GM12878 (cell line): ENCODE measurements at regions not wholly inside any gene's neighbourhood (a gene's known extent, or its start where the extent isn't known, plus 50 kb on each side); places are given as distances from the start of the nearest gene placed in this dataset.

Experiments used
- BCL11A ChIP-seq: IDR thresholded peaks from 2 replicates; pipeline ENCODE4 v1.6.1; 2011; ENCODE audit warnings: low read depth, low read length
- CREB1 ChIP-seq: IDR thresholded peaks from 2 replicates; pipeline ENCODE4 v1.6.1; 2012; ENCODE audit warnings: low read depth, mild to moderate bottlenecking, inconsistent platforms
- EED ChIP-seq: sonication (generic); IDR thresholded peaks from 2 replicates; pipeline ENCODE4 v1.6.1; 2016; ENCODE audit warnings: antibody characterized with exemption, low read depth
- NR2F1 ChIP-seq: fragments of 450-650 bp; conservative IDR thresholded peaks from 2 replicates; pipeline ENCODE4 v1.6.1; 2017; ENCODE audit warnings: mild to moderate bottlenecking
- PML ChIP-seq: IDR thresholded peaks from 2 replicates; pipeline ENCODE4 v1.6.1; 2012; ENCODE audit warnings: low read length, inconsistent platforms
- SMARCA5 ChIP-seq: fragments of 450-650 bp; IDR thresholded peaks from 2 replicates; pipeline ENCODE4 v1.6.1; 2017; ENCODE audit warnings: mild to moderate bottlenecking
- SRF ChIP-seq, 2 experiments: IDR thresholded peaks; 2 replicates each; pipeline ENCODE4 v1.6.1; 2011; ENCODE audit warnings: low read depth in 2 of 2, low read length in 2 of 2, mild to moderate bottlenecking in 1 of 2, moderate library complexity in 1 of 2
- STAT3 ChIP-seq: IDR thresholded peaks from 2 replicates; pipeline ENCODE4 v1.6.1; 2011; ENCODE audit warnings: low read depth, low read length, improper control_type of control experiment
- ZNF274 ChIP-seq: IDR thresholded peaks from one replicate; pipeline ENCODE4 v1.8.0; 2011; ENCODE audit not compliant: insufficient read length, insufficient read depth
- TF ChIP-seq, protein P1 (sequence below): IDR thresholded peaks from 2 replicates; pipeline ENCODE4 v1.6.1; 2012; ENCODE audit warnings: improper control_type of control experiment, low read depth, low read length; ENCODE audit not compliant: insufficient replicate concordance
- TF ChIP-seq, protein P2 (sequence below): fragments of 450-650 bp; conservative IDR thresholded peaks from 2 replicates; pipeline ENCODE4 v1.6.1; 2017; ENCODE audit warnings: mild to moderate bottlenecking, moderate library complexity
- TF ChIP-seq, protein P3 (sequence below): fragments of 450-650 bp; IDR thresholded peaks from 2 replicates; pipeline ENCODE4 v1.6.1; 2017; ENCODE audit warnings: mild to moderate bottlenecking, moderate library complexity
- TF ChIP-seq, protein P4 (sequence below): fragments of 450-650 bp; IDR thresholded peaks from 2 replicates; pipeline ENCODE4 v1.6.1; 2017; ENCODE audit warnings: mild to moderate bottlenecking, moderate library complexity
- TF ChIP-seq, protein P5 (sequence below): IDR thresholded peaks from 2 replicates; pipeline ENCODE4 v1.6.1; 2012; ENCODE audit warnings: low read length, inconsistent platforms

DNA sequence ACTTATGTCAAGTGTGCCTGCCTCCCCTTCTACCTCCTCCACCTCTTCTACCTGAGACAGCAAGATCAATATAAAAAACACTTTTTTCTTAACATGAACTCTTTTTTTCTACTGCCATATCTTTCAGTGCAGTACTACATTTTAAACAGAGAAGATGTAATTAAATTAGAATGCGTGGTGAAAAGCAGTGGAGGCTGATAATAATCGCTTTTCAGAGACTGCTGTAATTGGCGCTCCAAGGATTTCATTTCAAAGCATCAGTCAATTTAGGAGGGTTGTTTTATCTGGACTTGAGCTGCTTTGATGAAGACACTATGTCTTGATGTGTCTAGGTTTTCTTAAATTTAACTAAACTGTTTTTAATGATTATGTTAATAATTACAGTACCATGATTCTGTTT is 85.3 kb upstream of the CRBN start (continued):
- TF ChIP-seq, protein P1, sequence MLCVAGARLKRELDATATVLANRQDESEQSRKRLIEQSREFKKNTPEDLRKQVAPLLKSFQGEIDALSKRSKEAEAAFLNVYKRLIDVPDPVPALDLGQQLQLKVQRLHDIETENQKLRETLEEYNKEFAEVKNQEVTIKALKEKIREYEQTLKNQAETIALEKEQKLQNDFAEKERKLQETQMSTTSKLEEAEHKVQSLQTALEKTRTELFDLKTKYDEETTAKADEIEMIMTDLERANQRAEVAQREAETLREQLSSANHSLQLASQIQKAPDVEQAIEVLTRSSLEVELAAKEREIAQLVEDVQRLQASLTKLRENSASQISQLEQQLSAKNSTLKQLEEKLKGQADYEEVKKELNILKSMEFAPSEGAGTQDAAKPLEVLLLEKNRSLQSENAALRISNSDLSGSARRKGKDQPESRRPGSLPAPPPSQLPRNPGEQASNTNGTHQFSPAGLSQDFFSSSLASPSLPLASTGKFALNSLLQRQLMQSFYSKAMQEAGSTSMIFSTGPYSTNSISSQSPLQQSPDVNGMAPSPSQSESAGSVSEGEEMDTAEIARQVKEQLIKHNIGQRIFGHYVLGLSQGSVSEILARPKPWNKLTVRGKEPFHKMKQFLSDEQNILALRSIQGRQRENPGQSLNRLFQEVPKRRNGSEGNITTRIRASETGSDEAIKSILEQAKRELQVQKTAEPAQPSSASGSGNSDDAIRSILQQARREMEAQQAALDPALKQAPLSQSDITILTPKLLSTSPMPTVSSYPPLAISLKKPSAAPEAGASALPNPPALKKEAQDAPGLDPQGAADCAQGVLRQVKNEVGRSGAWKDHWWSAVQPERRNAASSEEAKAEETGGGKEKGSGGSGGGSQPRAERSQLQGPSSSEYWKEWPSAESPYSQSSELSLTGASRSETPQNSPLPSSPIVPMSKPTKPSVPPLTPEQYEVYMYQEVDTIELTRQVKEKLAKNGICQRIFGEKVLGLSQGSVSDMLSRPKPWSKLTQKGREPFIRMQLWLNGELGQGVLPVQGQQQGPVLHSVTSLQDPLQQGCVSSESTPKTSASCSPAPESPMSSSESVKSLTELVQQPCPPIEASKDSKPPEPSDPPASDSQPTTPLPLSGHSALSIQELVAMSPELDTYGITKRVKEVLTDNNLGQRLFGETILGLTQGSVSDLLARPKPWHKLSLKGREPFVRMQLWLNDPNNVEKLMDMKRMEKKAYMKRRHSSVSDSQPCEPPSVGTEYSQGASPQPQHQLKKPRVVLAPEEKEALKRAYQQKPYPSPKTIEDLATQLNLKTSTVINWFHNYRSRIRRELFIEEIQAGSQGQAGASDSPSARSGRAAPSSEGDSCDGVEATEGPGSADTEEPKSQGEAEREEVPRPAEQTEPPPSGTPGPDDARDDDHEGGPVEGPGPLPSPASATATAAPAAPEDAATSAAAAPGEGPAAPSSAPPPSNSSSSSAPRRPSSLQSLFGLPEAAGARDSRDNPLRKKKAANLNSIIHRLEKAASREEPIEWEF, result no peak
- TF ChIP-seq, protein P2, sequence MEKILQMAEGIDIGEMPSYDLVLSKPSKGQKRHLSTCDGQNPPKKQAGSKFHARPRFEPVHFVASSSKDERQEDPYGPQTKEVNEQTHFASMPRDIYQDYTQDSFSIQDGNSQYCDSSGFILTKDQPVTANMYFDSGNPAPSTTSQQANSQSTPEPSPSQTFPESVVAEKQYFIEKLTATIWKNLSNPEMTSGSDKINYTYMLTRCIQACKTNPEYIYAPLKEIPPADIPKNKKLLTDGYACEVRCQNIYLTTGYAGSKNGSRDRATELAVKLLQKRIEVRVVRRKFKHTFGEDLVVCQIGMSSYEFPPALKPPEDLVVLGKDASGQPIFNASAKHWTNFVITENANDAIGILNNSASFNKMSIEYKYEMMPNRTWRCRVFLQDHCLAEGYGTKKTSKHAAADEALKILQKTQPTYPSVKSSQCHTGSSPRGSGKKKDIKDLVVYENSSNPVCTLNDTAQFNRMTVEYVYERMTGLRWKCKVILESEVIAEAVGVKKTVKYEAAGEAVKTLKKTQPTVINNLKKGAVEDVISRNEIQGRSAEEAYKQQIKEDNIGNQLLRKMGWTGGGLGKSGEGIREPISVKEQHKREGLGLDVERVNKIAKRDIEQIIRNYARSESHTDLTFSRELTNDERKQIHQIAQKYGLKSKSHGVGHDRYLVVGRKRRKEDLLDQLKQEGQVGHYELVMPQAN, result no peak
- TF ChIP-seq EED, result no peak
- TF ChIP-seq STAT3, result no peak
- no peak for TF ChIP-seq PML
- no peak for TF ChIP-seq CREB1
- TF ChIP-seq, protein P3, sequence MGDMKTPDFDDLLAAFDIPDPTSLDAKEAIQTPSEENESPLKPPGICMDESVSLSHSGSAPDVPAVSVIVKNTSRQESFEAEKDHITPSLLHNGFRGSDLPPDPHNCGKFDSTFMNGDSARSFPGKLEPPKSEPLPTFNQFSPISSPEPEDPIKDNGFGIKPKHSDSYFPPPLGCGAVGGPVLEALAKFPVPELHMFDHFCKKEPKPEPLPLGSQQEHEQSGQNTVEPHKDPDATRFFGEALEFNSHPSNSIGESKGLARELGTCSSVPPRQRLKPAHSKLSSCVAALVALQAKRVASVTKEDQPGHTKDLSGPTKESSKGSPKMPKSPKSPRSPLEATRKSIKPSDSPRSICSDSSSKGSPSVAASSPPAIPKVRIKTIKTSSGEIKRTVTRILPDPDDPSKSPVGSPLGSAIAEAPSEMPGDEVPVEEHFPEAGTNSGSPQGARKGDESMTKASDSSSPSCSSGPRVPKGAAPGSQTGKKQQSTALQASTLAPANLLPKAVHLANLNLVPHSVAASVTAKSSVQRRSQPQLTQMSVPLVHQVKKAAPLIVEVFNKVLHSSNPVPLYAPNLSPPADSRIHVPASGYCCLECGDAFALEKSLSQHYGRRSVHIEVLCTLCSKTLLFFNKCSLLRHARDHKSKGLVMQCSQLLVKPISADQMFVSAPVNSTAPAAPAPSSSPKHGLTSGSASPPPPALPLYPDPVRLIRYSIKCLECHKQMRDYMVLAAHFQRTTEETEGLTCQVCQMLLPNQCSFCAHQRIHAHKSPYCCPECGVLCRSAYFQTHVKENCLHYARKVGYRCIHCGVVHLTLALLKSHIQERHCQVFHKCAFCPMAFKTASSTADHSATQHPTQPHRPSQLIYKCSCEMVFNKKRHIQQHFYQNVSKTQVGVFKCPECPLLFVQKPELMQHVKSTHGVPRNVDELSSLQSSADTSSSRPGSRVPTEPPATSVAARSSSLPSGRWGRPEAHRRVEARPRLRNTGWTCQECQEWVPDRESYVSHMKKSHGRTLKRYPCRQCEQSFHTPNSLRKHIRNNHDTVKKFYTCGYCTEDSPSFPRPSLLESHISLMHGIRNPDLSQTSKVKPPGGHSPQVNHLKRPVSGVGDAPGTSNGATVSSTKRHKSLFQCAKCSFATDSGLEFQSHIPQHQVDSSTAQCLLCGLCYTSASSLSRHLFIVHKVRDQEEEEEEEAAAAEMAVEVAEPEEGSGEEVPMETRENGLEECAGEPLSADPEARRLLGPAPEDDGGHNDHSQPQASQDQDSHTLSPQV, result no peak
- no peak for TF ChIP-seq SRF (IDR thresholded peaks at IDR 0.05; ENCODE audit: low read depth in 2 of 2, low read length in 2 of 2)
- TF ChIP-seq, protein P4, sequence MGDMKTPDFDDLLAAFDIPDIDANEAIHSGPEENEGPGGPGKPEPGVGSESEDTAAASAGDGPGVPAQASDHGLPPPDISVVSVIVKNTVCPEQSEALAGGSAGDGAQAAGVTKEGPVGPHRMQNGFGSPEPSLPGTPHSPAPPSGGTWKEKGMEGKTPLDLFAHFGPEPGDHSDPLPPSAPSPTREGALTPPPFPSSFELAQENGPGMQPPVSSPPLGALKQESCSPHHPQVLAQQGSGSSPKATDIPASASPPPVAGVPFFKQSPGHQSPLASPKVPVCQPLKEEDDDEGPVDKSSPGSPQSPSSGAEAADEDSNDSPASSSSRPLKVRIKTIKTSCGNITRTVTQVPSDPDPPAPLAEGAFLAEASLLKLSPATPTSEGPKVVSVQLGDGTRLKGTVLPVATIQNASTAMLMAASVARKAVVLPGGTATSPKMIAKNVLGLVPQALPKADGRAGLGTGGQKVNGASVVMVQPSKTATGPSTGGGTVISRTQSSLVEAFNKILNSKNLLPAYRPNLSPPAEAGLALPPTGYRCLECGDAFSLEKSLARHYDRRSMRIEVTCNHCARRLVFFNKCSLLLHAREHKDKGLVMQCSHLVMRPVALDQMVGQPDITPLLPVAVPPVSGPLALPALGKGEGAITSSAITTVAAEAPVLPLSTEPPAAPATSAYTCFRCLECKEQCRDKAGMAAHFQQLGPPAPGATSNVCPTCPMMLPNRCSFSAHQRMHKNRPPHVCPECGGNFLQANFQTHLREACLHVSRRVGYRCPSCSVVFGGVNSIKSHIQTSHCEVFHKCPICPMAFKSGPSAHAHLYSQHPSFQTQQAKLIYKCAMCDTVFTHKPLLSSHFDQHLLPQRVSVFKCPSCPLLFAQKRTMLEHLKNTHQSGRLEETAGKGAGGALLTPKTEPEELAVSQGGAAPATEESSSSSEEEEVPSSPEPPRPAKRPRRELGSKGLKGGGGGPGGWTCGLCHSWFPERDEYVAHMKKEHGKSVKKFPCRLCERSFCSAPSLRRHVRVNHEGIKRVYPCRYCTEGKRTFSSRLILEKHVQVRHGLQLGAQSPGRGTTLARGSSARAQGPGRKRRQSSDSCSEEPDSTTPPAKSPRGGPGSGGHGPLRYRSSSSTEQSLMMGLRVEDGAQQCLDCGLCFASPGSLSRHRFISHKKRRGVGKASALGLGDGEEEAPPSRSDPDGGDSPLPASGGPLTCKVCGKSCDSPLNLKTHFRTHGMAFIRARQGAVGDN, result no peak
- no peak for TF ChIP-seq ZNF274
- TF ChIP-seq BCL11A, result no peak
- TF ChIP-seq, protein P5, sequence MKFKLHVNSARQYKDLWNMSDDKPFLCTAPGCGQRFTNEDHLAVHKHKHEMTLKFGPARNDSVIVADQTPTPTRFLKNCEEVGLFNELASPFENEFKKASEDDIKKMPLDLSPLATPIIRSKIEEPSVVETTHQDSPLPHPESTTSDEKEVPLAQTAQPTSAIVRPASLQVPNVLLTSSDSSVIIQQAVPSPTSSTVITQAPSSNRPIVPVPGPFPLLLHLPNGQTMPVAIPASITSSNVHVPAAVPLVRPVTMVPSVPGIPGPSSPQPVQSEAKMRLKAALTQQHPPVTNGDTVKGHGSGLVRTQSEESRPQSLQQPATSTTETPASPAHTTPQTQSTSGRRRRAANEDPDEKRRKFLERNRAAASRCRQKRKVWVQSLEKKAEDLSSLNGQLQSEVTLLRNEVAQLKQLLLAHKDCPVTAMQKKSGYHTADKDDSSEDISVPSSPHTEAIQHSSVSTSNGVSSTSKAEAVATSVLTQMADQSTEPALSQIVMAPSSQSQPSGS, result no peak
- no peak for TF ChIP-seq NR2F1
- TF ChIP-seq SMARCA5, result no peak
